ENCODE measurements at regions not wholly inside any gene's neighbourhood (a gene's known extent, or its start where the extent isn't known, plus 50 kb on each side); places are given as distances from the start of the nearest gene placed in this dataset.

DNA sequence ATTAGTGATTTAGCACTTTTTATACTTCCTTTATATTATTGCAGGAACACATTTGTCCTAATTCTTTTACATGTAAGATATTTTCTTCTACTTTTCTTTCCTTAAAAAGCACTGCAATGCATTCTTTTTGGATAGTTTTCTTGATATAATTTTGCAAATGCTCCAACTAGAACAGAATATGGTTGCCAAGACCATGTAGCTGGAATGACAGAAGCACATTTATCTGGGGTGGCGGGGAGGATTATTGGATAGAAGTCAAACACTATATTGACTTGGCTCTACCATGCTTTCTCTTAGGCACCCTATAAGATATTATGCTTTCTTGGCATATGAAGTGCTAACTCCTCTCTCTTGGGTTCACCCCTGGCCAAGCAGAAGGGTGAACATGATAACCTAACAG, 983.5 kb downstream of the FAT4 start:
- no peak overlapping the region for H3K27ac ChIP-seq
- DNase-seq (ENCODE audit: low spot score in 2 of 2) = no peak
- H3K4me3 ChIP-seq = no peak overlapping the region
- WGBS = 57% methylated on average over 1 of the region's 1 CpG
- TF ChIP-seq POLR2A (IDR thresholded peaks at IDR 0.05) (no peak), EP300 (IDR thresholded peaks at IDR 0.05) (no peak), POLR2AphosphoS5 (IDR thresholded peaks at IDR 0.05) (no peak)
- TF ChIP-seq, protein P1, sequence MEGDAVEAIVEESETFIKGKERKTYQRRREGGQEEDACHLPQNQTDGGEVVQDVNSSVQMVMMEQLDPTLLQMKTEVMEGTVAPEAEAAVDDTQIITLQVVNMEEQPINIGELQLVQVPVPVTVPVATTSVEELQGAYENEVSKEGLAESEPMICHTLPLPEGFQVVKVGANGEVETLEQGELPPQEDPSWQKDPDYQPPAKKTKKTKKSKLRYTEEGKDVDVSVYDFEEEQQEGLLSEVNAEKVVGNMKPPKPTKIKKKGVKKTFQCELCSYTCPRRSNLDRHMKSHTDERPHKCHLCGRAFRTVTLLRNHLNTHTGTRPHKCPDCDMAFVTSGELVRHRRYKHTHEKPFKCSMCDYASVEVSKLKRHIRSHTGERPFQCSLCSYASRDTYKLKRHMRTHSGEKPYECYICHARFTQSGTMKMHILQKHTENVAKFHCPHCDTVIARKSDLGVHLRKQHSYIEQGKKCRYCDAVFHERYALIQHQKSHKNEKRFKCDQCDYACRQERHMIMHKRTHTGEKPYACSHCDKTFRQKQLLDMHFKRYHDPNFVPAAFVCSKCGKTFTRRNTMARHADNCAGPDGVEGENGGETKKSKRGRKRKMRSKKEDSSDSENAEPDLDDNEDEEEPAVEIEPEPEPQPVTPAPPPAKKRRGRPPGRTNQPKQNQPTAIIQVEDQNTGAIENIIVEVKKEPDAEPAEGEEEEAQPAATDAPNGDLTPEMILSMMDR (IDR thresholded peaks at IDR 0.05) = no peak
- H3K9me3 ChIP-seq = no peaks in the 10 kb centered on the region
- H3K27me3 ChIP-seq = no peaks in the 10 kb centered on the region
- H3K36me3 ChIP-seq = no peaks in the 10 kb centered on the region
- H3K4me1 ChIP-seq = no peaks in the 10 kb centered on the region

DNA sequence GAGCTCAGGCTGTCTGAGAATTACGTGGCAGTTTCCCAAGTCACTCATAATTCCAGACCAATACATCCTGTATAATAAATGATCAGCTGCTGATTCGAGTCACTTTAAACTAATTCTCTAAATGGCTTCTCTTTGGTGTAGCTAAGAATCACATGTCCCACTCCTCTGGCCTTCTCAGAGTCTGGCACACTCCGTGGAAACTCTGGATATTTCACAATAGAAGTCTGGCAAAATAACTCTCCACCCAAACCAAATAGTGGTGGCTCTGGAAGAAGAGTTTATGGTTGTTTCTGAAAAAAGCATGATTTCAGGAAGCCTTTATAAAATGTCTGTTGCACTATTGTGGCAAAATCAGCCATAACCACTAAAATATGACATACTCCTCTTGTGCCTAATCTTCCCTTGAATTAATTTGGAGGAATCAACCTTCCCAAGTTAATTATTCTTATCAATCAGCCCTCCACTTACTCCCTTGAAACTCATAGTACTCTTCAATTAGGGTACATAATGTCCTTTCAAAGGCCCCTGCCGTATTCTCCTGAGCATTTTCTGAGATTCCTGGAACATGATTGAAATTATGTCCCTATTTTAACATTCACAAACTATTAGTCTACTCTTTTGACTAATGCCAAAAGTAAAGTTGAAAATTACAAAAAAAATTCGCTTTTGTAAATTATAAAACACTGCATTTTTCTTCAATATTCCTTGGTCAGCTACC, 991.6 kb downstream of the FAT4 start:
- peak overlapping the region; percentile 85 for H3K27ac ChIP-seq
- no peak overlapping the region for H3K4me3 ChIP-seq
- no peak for DNase-seq (ENCODE audit: low spot score in 2 of 2)

DNA sequence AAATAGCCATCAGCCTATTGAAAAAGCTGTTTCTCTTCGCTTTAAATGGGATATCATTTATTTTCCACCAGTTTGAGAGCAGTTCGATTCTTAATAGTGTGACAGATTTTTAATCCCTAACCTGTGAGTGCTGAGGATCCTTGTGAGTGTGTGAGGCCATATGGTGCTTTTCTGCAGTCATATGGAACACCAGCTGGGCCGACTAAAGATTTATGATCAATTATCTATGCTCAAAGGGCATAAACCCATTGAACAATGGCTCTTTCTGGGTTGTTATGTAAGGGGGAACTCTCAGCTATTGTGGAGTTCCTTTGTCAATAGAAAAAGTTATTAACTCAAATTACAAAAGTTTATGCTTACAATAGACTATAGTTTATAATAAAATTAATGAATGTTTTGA, 1003.6 kb downstream of the FAT4 start:
- no peaks in the 10 kb centered on the region for H3K9me3 ChIP-seq
- no peaks in the 10 kb centered on the region for H3K36me3 ChIP-seq
- 59% methylated on average over 3 of the region's 3 CpGs for WGBS
- H3K4me3 ChIP-seq = no peak overlapping the region
- no peaks in the 10 kb centered on the region for H3K27me3 ChIP-seq
- H3K4me1 ChIP-seq = no peaks in the 10 kb centered on the region
- H3K27ac ChIP-seq = no peak overlapping the region
- no peak for TF ChIP-seq EP300 (IDR thresholded peaks at IDR 0.05)
- TF ChIP-seq POLR2A (IDR thresholded peaks at IDR 0.05) = no peak
- TF ChIP-seq POLR2AphosphoS5 (IDR thresholded peaks at IDR 0.05) = no peak
- TF ChIP-seq, protein P1 (IDR thresholded peaks at IDR 0.05) = no peak
- DNase-seq (ENCODE audit: low spot score in 2 of 2) = no peak

More for the DNA sequence above, 991.6 kb downstream of the FAT4 start:
- TF ChIP-seq, protein P1 (IDR thresholded peaks at IDR 0.05) = no peak
- no peak for TF ChIP-seq EP300 (IDR thresholded peaks at IDR 0.05)
- TF ChIP-seq POLR2AphosphoS5 (IDR thresholded peaks at IDR 0.05) = no peak
- no peak for TF ChIP-seq POLR2A (IDR thresholded peaks at IDR 0.05)
- 56% methylated on average over 5 of the region's 5 CpGs for whole genome bisulfite sequencing
- Histone ChIP-seq H3K9me3 (no peaks in the 10 kb centered on the region), H3K4me1 (peaks cover 3% of the 10 kb centered on the region), H3K36me3 (no peaks in the 10 kb centered on the region), H3K27me3 (no peaks in the 10 kb centered on the region)

DNA sequence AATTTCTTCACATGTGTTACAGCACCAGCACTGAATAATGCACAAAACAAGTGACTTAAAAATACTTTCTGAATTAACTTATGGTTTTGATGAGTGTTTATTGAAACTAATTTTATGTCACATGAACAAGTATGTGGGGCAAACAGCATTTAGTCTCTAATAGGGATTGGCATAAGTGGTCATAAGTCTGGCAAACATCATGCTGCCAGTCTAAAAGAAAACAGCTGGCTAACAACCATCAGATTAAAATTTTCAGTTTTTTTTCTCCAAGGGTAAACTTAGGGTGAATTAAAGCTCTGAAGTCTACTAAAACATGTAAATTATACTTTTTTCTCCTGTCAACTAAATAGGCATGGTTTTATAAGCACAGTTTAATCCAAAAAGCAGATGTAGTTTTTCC, 1014.2 kb downstream of the FAT4 start:
- H3K36me3 ChIP-seq = no peaks in the 10 kb centered on the region
- H3K27ac ChIP-seq = no peak overlapping the region
- H3K4me3 ChIP-seq = no peak overlapping the region
- TF ChIP-seq, protein P1 (IDR thresholded peaks at IDR 0.05) = no peak
- TF ChIP-seq POLR2AphosphoS5 (IDR thresholded peaks at IDR 0.05) = no peak
- no peak for TF ChIP-seq EP300 (IDR thresholded peaks at IDR 0.05)
- no peak for TF ChIP-seq POLR2A (IDR thresholded peaks at IDR 0.05)
- no peaks in the 10 kb centered on the region for H3K27me3 ChIP-seq
- H3K9me3 ChIP-seq = no peaks in the 10 kb centered on the region
- no peaks in the 10 kb centered on the region for H3K4me1 ChIP-seq
- DNase-seq (ENCODE audit: low spot score in 2 of 2) = no peak

DNA sequence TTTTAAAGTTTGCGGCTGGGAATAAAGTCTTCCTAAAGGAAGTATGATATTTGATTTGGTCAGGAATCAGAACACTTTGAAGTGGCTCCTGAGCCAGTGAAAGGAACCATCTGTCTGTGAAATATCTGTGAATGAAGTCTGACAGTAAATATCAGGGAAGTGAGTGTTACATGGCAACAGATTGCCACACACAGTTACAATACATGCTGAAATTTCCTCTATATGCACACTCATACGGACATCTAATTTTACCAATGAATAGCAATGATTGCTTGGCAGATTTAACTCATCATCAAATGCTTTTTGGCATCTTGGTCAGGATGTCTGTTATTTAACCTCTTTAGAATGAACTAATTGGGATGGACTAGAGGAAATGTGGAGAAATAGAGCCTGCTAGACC, 1023.8 kb downstream of the FAT4 start:
- no peak for DNase-seq (ENCODE audit: low spot score in 2 of 2)

More for the DNA sequence above, 1023.8 kb downstream of the FAT4 start:
- no peak for TF ChIP-seq POLR2A (IDR thresholded peaks at IDR 0.05)
- TF ChIP-seq, protein P1 (IDR thresholded peaks at IDR 0.05) = no peak
- no peak for TF ChIP-seq POLR2AphosphoS5 (IDR thresholded peaks at IDR 0.05)
- TF ChIP-seq EP300 (IDR thresholded peaks at IDR 0.05) = no peak
- H3K27me3 ChIP-seq = no peaks in the 10 kb centered on the region
- no peaks in the 10 kb centered on the region for H3K4me1 ChIP-seq
- H3K36me3 ChIP-seq = no peaks in the 10 kb centered on the region
- WGBS = 70% methylated on average over 2 of the region's 2 CpGs
- no peaks in the 10 kb centered on the region for H3K9me3 ChIP-seq
- no peak overlapping the region for H3K4me3 ChIP-seq
- H3K27ac ChIP-seq = no peak overlapping the region

Data from suprapubic skin (tissue), 4 donors.